ENCODE measurements at regions not wholly inside any gene's neighbourhood (a gene's known extent, or its start where the extent isn't known, plus 50 kb on each side); places are given as distances from the start of the nearest gene placed in this dataset.

DNA sequence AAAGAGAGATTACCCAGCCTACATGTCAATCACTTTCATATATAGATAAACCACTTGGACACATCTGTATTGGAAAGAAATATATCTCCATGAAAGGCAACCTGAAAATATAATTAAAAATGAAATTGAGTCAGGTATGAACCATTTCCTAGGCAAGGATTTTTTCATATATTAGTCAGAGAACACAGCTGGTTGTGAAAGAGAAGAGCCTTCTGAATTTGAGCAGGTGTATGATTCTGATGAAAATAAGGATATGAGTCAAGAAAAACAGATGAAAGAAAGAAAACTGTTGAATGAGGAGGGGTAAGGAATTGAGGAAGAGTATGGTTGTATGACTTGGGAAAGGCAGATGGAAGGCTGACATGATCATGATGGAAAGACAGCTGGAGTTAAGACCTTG lies 441.1 kb downstream of the HAO1 start:
- TF ChIP-seq, protein P1, sequence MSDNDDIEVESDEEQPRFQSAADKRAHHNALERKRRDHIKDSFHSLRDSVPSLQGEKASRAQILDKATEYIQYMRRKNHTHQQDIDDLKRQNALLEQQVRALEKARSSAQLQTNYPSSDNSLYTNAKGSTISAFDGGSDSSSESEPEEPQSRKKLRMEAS (IDR thresholded peaks at IDR 0.05) = no peak
- no peak for TF ChIP-seq POLR2AphosphoS5 (IDR thresholded peaks at IDR 0.05; ENCODE audit: low read depth, low read length)
- TF ChIP-seq HMG20A (CRISPR knock-in tag; IDR thresholded peaks at IDR 0.05; ENCODE audit: borderline replicate concordance) = no peak
- no peak for TF ChIP-seq ZZZ3 (CRISPR knock-in tag; IDR thresholded peaks at IDR 0.05; ENCODE audit: borderline replicate concordance)
- TF ChIP-seq ESRRA (CRISPR knock-in tag; IDR thresholded peaks at IDR 0.05; ENCODE audit: low read depth) = no peak
- TF ChIP-seq, protein P2, sequence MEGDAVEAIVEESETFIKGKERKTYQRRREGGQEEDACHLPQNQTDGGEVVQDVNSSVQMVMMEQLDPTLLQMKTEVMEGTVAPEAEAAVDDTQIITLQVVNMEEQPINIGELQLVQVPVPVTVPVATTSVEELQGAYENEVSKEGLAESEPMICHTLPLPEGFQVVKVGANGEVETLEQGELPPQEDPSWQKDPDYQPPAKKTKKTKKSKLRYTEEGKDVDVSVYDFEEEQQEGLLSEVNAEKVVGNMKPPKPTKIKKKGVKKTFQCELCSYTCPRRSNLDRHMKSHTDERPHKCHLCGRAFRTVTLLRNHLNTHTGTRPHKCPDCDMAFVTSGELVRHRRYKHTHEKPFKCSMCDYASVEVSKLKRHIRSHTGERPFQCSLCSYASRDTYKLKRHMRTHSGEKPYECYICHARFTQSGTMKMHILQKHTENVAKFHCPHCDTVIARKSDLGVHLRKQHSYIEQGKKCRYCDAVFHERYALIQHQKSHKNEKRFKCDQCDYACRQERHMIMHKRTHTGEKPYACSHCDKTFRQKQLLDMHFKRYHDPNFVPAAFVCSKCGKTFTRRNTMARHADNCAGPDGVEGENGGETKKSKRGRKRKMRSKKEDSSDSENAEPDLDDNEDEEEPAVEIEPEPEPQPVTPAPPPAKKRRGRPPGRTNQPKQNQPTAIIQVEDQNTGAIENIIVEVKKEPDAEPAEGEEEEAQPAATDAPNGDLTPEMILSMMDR (CRISPR knock-in tag; IDR thresholded peaks at IDR 0.05) = no peak
- TF ChIP-seq TCF7 (IDR thresholded peaks at IDR 0.05; ENCODE audit: low read depth) = no peak
- no peak for TF ChIP-seq JUN (CRISPR knock-in tag; IDR thresholded peaks at IDR 0.05)
- TF ChIP-seq KMT2A (CRISPR knock-in tag; IDR thresholded peaks at IDR 0.05) = no peak
- TF ChIP-seq EZH2 (conservative IDR thresholded peaks at IDR 0.05; ENCODE audit: low read depth, low read length) = no peak
- no peak for TF ChIP-seq NR2F6 (IDR thresholded peaks at IDR 0.05)
- TF ChIP-seq NR2F6 (CRISPR knock-in tag; IDR thresholded peaks at IDR 0.05) = no peak
